ENCODE measurements at regions not wholly inside any gene's neighbourhood (a gene's known extent, or its start where the extent isn't known, plus 50 kb on each side); places are given as distances from the start of the nearest gene placed in this dataset.
"Not testable (repeated sequence)": the region's sequence is repeated elsewhere in the genome, so short reads cannot be mapped to it uniquely, and the experiment has no call there.

DNA sequence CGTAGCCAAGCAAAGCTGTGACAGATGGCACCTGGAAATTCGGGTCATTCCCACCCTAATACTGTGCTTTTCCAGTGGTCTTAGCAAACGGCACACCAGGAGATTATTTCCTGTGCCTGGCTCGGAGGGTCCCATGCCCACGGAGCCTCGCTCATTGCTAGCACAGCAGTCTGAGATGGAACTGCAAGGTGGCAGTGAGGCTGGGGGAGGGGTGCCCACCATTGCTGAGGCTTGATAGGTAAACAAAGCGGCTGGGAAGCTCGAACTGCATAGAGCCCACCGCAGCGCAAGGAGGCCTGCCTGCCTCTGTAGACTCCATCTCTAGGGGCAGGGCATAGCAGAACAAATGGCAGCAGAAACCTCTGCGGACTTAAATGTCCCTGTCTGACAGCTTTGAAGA is 942.8 kb downstream of the METTL15 start:
- not testable (repeated sequence) for TF ChIP-seq ZNF266 (tag by site-specific recombination; IDR thresholded peaks at IDR 0.05; ENCODE audit: low read depth); KLF10 (tag by site-specific recombination; IDR thresholded peaks at IDR 0.05); CTCF (tag by site-specific recombination; IDR thresholded peaks at IDR 0.05); ELK4 (IDR thresholded peaks at IDR 0.05; ENCODE audit: borderline replicate concordance, low read depth, low read length); HIC1 (tag by site-specific recombination; IDR thresholded peaks at IDR 0.05)
- TF ChIP-seq, protein P1, sequence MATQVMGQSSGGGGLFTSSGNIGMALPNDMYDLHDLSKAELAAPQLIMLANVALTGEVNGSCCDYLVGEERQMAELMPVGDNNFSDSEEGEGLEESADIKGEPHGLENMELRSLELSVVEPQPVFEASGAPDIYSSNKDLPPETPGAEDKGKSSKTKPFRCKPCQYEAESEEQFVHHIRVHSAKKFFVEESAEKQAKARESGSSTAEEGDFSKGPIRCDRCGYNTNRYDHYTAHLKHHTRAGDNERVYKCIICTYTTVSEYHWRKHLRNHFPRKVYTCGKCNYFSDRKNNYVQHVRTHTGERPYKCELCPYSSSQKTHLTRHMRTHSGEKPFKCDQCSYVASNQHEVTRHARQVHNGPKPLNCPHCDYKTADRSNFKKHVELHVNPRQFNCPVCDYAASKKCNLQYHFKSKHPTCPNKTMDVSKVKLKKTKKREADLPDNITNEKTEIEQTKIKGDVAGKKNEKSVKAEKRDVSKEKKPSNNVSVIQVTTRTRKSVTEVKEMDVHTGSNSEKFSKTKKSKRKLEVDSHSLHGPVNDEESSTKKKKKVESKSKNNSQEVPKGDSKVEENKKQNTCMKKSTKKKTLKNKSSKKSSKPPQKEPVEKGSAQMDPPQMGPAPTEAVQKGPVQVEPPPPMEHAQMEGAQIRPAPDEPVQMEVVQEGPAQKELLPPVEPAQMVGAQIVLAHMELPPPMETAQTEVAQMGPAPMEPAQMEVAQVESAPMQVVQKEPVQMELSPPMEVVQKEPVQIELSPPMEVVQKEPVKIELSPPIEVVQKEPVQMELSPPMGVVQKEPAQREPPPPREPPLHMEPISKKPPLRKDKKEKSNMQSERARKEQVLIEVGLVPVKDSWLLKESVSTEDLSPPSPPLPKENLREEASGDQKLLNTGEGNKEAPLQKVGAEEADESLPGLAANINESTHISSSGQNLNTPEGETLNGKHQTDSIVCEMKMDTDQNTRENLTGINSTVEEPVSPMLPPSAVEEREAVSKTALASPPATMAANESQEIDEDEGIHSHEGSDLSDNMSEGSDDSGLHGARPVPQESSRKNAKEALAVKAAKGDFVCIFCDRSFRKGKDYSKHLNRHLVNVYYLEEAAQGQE (tag by site-specific recombination; IDR thresholded peaks at IDR 0.05), result not testable (repeated sequence)
